K562 (cell line): ENCODE measurements at regions not wholly inside any gene's neighbourhood (a gene's known extent, or its start where the extent isn't known, plus 50 kb on each side); places are given as distances from the start of the nearest gene placed in this dataset.
A peak's percentile ranks its signal among the peaks of the same experiment; 100 is the strongest.

Experiments
- ATAC-seq: fragments of 200-7000 bp; cut with Tn5 transposase; 3 replicates; pipeline ENCODE4 v1.9.1; 2020; ENCODE audit warnings: moderate library complexity
- BruUV-seq: library from RNA; stranded (reverse); fragments of 400-500 nt; replicated peaks from 2 replicates; lab custom pipeline; 2021; lab: Mats Ljungman, UMichigan
- CTCF ChIA-PET: fragments of 300-600 bp; formaldehyde crosslinking; extraction: SDS; loops from one replicate; lab custom pipeline; 2021; ENCODE audit warnings: low intra/inter-chr PET ratio; lab: Yijun Ruan, JAX
- POLR2A ChIA-PET: fragments of 300-600, 350-650 bp; sonication (Branson Sonifier 250); formaldehyde crosslinking; extraction: SDS; loops from one replicate; lab custom pipeline; 2021; ENCODE audit warnings: antibody characterized with exemption, inconsistent platforms; lab: Yijun Ruan, JAX
- DNase-seq, 4 experiments: peaks; one replicate each; pipeline versions ENCODE4 v3.0.0 to v3.0.0-alpha.2; 2011 to 2018; ENCODE audit warnings: low spot score in 3 of 4, mixed read lengths in 3 of 4; ENCODE audit errors: extremely low read depth in 1 of 4
- FAIRE-seq: peaks from 2 replicates; lab custom pipeline; 2011; peaks lifted over from hg19 to GRCh38; lab: Jason Lieb, UNC
- H2AFZ ChIP-seq: 2 replicates; pipeline ENCODE4 v1.6.0; 2011; ENCODE audit warnings: low read depth, low read length, control low read depth, inconsistent platforms
- H3K27ac ChIP-seq: fragments of 200-600 bp; 3 replicates; pipeline ENCODE4 v1.8.0; 2011; ENCODE audit warnings: low read depth, mild to moderate bottlenecking, control low read depth, inconsistent platforms, low read length, moderate library complexity, mixed read lengths; ENCODE audit errors: extremely low read depth
- H3K27me3 ChIP-seq, 2 experiments: fragments of 300-600 bp in 1 of 2; 2 replicates in 1 of 2; 3 replicates in 1 of 2; pipeline versions ENCODE4 v1.6.0 to v1.8.0; 2011; ENCODE audit warnings: inconsistent platforms in 2 of 2, low read length in 2 of 2, mild to moderate bottlenecking in 1 of 2, mixed read lengths in 1 of 2, moderate library complexity in 1 of 2; ENCODE audit not compliant: control insufficient read depth in 2 of 2, insufficient read depth in 2 of 2
- H3K36me3 ChIP-seq: fragments of 300-600 bp; 3 replicates; pipeline ENCODE4 v1.8.0; 2011; ENCODE audit warnings: mild to moderate bottlenecking, low read length, inconsistent platforms; ENCODE audit not compliant: control insufficient read depth, insufficient read depth
- H3K4me1 ChIP-seq, 2 experiments: fragments of 200-600 bp in 1 of 2; replicated peaks in 1 of 2; 2 replicates in 1 of 2; 3 replicates in 1 of 2; pipeline versions ENCODE4 v1.5.1 to v1.8.0; 2011; ENCODE audit warnings: inconsistent platforms in 2 of 2, low read length in 2 of 2, mild to moderate bottlenecking in 1 of 2, mixed read lengths in 1 of 2, moderate library complexity in 1 of 2; ENCODE audit not compliant: control insufficient read depth in 2 of 2, insufficient read depth in 2 of 2
- H3K4me2 ChIP-seq: 2 replicates; pipeline ENCODE4 v1.6.1; 2011; ENCODE audit warnings: low read length, control low read depth, inconsistent platforms, mixed read lengths; ENCODE audit not compliant: insufficient read depth
- H3K4me3 ChIP-seq: fragments of 200-600 bp; sonication (generic), shearing (Covaris generic); 2 replicates; pipeline ENCODE4 v1.5.1; 2016; ENCODE audit warnings: control low read depth, inconsistent platforms
- H3K79me2 ChIP-seq: fragments of 200-600 bp; 3 replicates; pipeline ENCODE4 v1.8.0; 2011; ENCODE audit warnings: low read length, inconsistent platforms; ENCODE audit not compliant: control insufficient read depth, insufficient read depth
- H3K9ac ChIP-seq, 2 experiments: 2 replicates each; pipeline versions ENCODE4 v1.6.0 to v1.6.1; 2011; ENCODE audit warnings: low read depth in 2 of 2, low read length in 2 of 2, control low read depth in 1 of 2, inconsistent platforms in 1 of 2, mild to moderate bottlenecking in 1 of 2, mixed read lengths in 1 of 2; ENCODE audit not compliant: insufficient read depth in 1 of 2
- H3K9me1 ChIP-seq: one replicate; pipeline ENCODE4 v1.6.0; 2011; ENCODE audit warnings: inconsistent platforms, mild to moderate bottlenecking, low read length, moderate library complexity; ENCODE audit not compliant: control insufficient read depth, insufficient read depth
- H3K9me3 ChIP-seq: replicated peaks from 2 replicates; pipeline ENCODE4 v1.5.1; 2011; ENCODE audit warnings: low read depth, low read length, inconsistent platforms; ENCODE audit not compliant: control insufficient read depth, insufficient read depth
- H4K20me1 ChIP-seq: replicated peaks from 2 replicates; pipeline ENCODE4 v1.6.1; 2011; ENCODE audit warnings: low read length, inconsistent platforms, mixed read lengths; ENCODE audit not compliant: control insufficient read depth, insufficient read depth
- ARID1B ChIP-seq: fragments of 450-650 bp; IDR thresholded peaks from 2 replicates; pipeline ENCODE4 v1.6.1; 2016; ENCODE audit warnings: antibody characterized with exemption, mild to moderate bottlenecking, inconsistent platforms
- CXXC5 ChIP-seq: fragments of 250-450 bp; sonication (Bioruptor Pico); IDR thresholded peaks from 2 replicates; pipeline ENCODE4 v1.8.0; 2022; ENCODE audit warnings: inconsistent platforms, mild to moderate bottlenecking, moderate library complexity
- DPF2 ChIP-seq: fragments of 450-650 bp; IDR thresholded peaks from 2 replicates; pipeline ENCODE4 v1.6.1; 2016
- GABPB2 ChIP-seq: fragments of 250-450 bp; sonication (Bioruptor Pico); conservative IDR thresholded peaks from 2 replicates; pipeline ENCODE4 v1.5.1; 2021; ENCODE audit warnings: mild to moderate bottlenecking
- HNRNPL ChIP-seq: fragments of 200-400 bp; formaldehyde crosslinking; IDR thresholded peaks from 2 replicates; pipeline ENCODE4 v1.6.1; 2017; ENCODE audit warnings: low read depth, mild to moderate bottlenecking, low read length
- JUND ChIP-seq, 2 experiments: IDR thresholded peaks; 2 replicates in 1 of 2; 3 replicates in 1 of 2; pipeline ENCODE4 v1.6.1; 2011; ENCODE audit warnings: borderline replicate concordance in 2 of 2, low read depth in 2 of 2, low read length in 2 of 2, improper control_type of control experiment in 1 of 2, missing biosample characterization in 1 of 2, missing genetic modification characterization in 1 of 2, missing genetic modification reagents in 1 of 2
- MCM7 ChIP-seq, 2 experiments: fragments of 450-650 bp; IDR thresholded peaks; 2 replicates each; pipeline ENCODE4 v1.6.1; 2016 to 2018
- PKNOX1 ChIP-seq: fragments of 450-650 bp; IDR thresholded peaks from 2 replicates; pipeline ENCODE4 v1.6.1; 2016
- POLR2B ChIP-seq: fragments of 450-650 bp; IDR thresholded peaks from 2 replicates; pipeline ENCODE4 v1.6.1; 2018; ENCODE audit warnings: low read depth; ENCODE audit not compliant: partially characterized antibody
- USF1 ChIP-seq: sonication (generic); formaldehyde crosslinking; IDR thresholded peaks from 2 replicates; pipeline ENCODE4 v1.9.0; 2022; ENCODE audit warnings: mild to moderate bottlenecking, missing genetic modification reagents
- ZKSCAN3 ChIP-seq: fragments of 250-450 bp; sonication (Bioruptor Pico); IDR thresholded peaks from 2 replicates; pipeline ENCODE4 v1.4.0; 2020
- ZSCAN32 ChIP-seq: fragments of 450-650 bp; formaldehyde crosslinking; IDR thresholded peaks from 2 replicates; pipeline ENCODE4 v1.4.0; 2020; ENCODE audit warnings: mild to moderate bottlenecking, moderate library complexity
- WGBS: fragments of 100-300 bp; shearing (Covaris generic); methylation state at CpG from one replicate; pipeline ENCODE4 v1.1.6; 2016; ENCODE audit warnings: low coverage, mixed read lengths; ENCODE audit not compliant: insufficient coverage; ENCODE audit errors: missing lambda C conversion rate; 5-methylcytosine and 5-hydroxymethylcytosine counted together
- in situ Hi-C: fragments of 300-500 bp; cut with MboI; formaldehyde crosslinking; loops from 4 replicates; pipeline ENCODE4 v1.15.0; 2018; ENCODE audit warnings: inconsistent platforms, mixed read lengths
- intact Hi-C: fragments of 100-400 bp; cut with micrococcal nuclease; formaldehyde crosslinking; loops from 2 replicates; pipeline ENCODE4 v1.14.2; 2022

- H3K9me3 ChIP-seq, result no peaks in the 10 kb centered on the region
- no peaks in the 10 kb centered on the region for H3K79me2 ChIP-seq
- in situ Hi-C loops, result no loop called here
- no peaks in the 10 kb centered on the region for H4K20me1 ChIP-seq
- 13% methylated on average over 6 of the region's 6 CpGs for WGBS
- no peaks in the 10 kb centered on the region for H3K36me3 ChIP-seq
- H3K9ac ChIP-seq, result no peak overlapping the region
- H3K4me3 ChIP-seq, result no peak overlapping the region
- intact Hi-C loops, result no loop called here
- H3K4me1 ChIP-seq, result peaks cover 3 to 26% of the 10 kb centered on the region in 2 experiments
- H3K9me1 ChIP-seq, result no peaks in the 10 kb centered on the region
- no peaks in the 10 kb centered on the region for H3K27me3 ChIP-seq
- DNase-seq (peak in 2 of 4 experiments; percentile 14), FAIRE-seq (peak; percentile 54), ATAC-seq (no peak; the same call in 2 of the 3 replicates)
- no peak overlapping the region for H3K4me2 ChIP-seq
- no TSS peak for BruUV-seq
- peak overlapping the region; percentile 74; the same call in 1 of the 2 replicates for H2AFZ ChIP-seq
- H3K27ac ChIP-seq, result no peak overlapping the region; the same call in 2 of the 3 replicates
- ChIA-PET POLR2A (no interaction called here), CTCF (no interaction called here)
- TF ChIP-seq ZSCAN32 (CRISPR knock-in tag) (no peak), MCM7 (IDR thresholded peaks at IDR 0.05) (no peak), DPF2 (peak; percentile 22; the same call in 1 of the 2 replicates), USF1 (CRISPR knock-in tag) (no peak), ARID1B (peak; percentile 45), ZKSCAN3 (CRISPR knock-in tag) (no peak), PKNOX1 (no peak), JUND (IDR thresholded peaks at IDR 0.05; ENCODE audit: borderline replicate concordance, low read depth, low read length) (peak; percentile 46; the same call in 1 of the 2 replicates), JUND (tag; IDR thresholded peaks at IDR 0.05; ENCODE audit: borderline replicate concordance, low read depth, low read length) (peak; percentile 71; the same call in 2 of the 3 replicates), GABPB2 (CRISPR knock-in tag) (no peak), HNRNPL (no peak), POLR2B (no peak), CXXC5 (CRISPR knock-in tag) (no peak)
Measured at GRCh38 chr20:40565001-40565681, 123.9 kb downstream of the MAFB start.
